HL-60 (cell line): ENCODE measurements at regions not wholly inside any gene's neighbourhood (a gene's known extent, or its start where the extent isn't known, plus 50 kb on each side); places are given as distances from the start of the nearest gene placed in this dataset.

Experiments
- DNase-seq, 2 experiments: peaks; one replicate each; pipeline ENCODE4 v3.0.0-alpha.2; 2010 to 2020; ENCODE audit warnings: low read depth in 1 of 2, low spot score in 1 of 2
- H3K27ac ChIP-seq: fragments of 250-450 bp; sonication (Bioruptor Pico); replicated peaks from 2 replicates; pipeline ENCODE4 v1.5.1; 2020; ENCODE audit warnings: mild to moderate bottlenecking, moderate library complexity
- H3K27me3 ChIP-seq: fragments of 250-450 bp; sonication (Bioruptor Pico); 2 replicates; pipeline ENCODE4 v1.5.1; 2021; ENCODE audit warnings: mild to moderate bottlenecking, moderate library complexity; ENCODE audit not compliant: insufficient read depth, poor library complexity, severe bottlenecking
- H3K4me3 ChIP-seq: replicated peaks from 2 replicates; pipeline ENCODE4 v1.5.1; 2011; ENCODE audit warnings: mild to moderate bottlenecking, control low read depth, low read length; ENCODE audit not compliant: insufficient read depth
- CTCF ChIP-seq: IDR thresholded peaks from one replicate; pipeline ENCODE4 v1.5.1; 2011; ENCODE audit warnings: low read length, control low read depth, inconsistent platforms; ENCODE audit not compliant: insufficient read depth
- GABPA ChIP-seq: IDR thresholded peaks from 2 replicates; pipeline ENCODE4 v1.6.1; 2012; ENCODE audit warnings: low read depth
- POLR2AphosphoS5 ChIP-seq: IDR thresholded peaks from 2 replicates; pipeline ENCODE4 v1.6.1; 2012; ENCODE audit warnings: low read depth
- REST ChIP-seq: IDR thresholded peaks from 2 replicates; pipeline ENCODE4 v1.6.1; 2012; ENCODE audit warnings: low read depth; ENCODE audit not compliant: insufficient replicate concordance
- SPI1 ChIP-seq: IDR thresholded peaks from 2 replicates; pipeline ENCODE4 v1.6.1; 2012; ENCODE audit warnings: low read depth, mild to moderate bottlenecking, borderline replicate concordance

GRCh38 chr1:10951961-10952360, 60.5 kb upstream of the TARDBP start:
- no peak overlapping the region for H3K4me3 ChIP-seq
- DNase-seq = no peak
- no peak for TF ChIP-seq REST
- no peak for TF ChIP-seq CTCF
- no peak for TF ChIP-seq POLR2AphosphoS5
- TF ChIP-seq SPI1 = no peak
- no peak for TF ChIP-seq GABPA
- H3K27me3 ChIP-seq = no peaks in the 10 kb centered on the region
- no peak overlapping the region for H3K27ac ChIP-seq

DNA sequence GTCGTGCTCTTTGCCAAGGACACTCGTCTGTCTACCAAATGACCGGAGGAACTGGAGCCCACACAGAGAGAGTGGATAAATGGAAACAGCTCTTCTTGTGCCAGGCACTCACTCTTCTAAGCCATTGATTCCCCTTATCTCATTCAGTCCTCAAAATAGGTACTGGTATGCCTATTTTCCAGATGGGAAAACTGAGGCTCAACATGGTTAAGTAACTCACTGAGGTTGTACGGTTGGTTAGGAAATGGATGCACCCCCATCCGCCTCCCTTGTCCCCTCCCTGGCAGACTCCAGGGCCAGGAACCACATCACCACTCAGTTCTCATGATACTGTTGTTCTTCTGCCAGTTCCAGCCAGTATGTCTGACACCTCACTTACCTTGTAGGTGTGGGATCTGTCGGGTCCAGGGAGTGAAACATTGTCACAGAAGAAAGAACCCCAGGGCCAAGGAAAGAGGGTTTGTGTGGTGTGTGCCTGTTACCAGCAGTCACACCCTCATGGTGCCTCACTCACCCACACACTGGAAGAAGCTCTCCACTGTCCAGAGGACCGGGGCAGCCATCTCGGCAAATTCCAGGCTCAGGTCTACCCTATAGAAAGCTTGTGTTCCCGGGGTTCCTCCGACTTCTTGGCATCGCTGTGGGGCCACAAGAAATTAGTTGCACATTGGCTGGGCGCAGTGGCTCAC, 58.8 kb upstream of the TARDBP start:
- no peak for DNase-seq
- no peaks in the 10 kb centered on the region for H3K27me3 ChIP-seq
- no peak for TF ChIP-seq SPI1
- no peak for TF ChIP-seq GABPA
- no peak for TF ChIP-seq POLR2AphosphoS5
- TF ChIP-seq CTCF = no peak
- no peak for TF ChIP-seq REST
- H3K27ac ChIP-seq = no peak overlapping the region
- no peak overlapping the region for H3K4me3 ChIP-seq

GRCh38 chr1:10957133-10957532, 55.3 kb upstream of the TARDBP start:
- Histone ChIP-seq H3K27ac (no peak overlapping the region), H3K27me3 (no peaks in the 10 kb centered on the region), H3K4me3 (no peak overlapping the region)
- no peak for TF ChIP-seq CTCF
- no peak for TF ChIP-seq GABPA
- TF ChIP-seq POLR2AphosphoS5 = no peak
- no peak for TF ChIP-seq REST
- TF ChIP-seq SPI1 = no peak
- no peak for DNase-seq
